ENCODE measurements at regions not wholly inside any gene's neighbourhood (a gene's known extent, or its start where the extent isn't known, plus 50 kb on each side); places are given as distances from the start of the nearest gene placed in this dataset.
A peak's percentile ranks its signal among the peaks of the same experiment; 100 is the strongest.
"Not testable (repeated sequence)": the region's sequence is repeated elsewhere in the genome, so short reads cannot be mapped to it uniquely, and the experiment has no call there.

DNA sequence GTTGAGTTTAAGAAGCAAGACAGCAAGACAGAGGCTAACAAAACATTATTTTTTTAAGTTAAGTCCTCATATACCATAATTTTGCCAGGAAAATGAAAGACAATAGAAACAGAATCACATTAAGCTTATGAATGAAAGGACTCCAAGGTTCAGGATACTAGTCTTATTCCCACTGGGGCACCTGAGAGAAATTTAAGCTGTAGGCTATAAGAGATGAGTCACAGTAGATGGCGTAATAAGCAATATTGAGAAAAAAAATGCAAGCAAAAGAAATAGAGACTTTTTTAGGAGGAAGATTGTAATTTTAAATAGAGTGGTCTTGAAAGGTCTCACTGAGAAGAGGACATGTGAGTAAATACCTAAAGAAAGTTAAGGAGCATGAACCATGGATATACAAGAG, 57.1 kb upstream of the KIF2B start:
- no peak overlapping the region for H3K27ac ChIP-seq
- intact Hi-C loops (cut with DNase I; ENCODE audit: low total_unique reads) (no loop called here), in situ Hi-C loops (cut with MboI; ENCODE audit: low sequenced_read_pairs in 4 of 4) (no loop called here)
- no peak for DNase-seq
- no peaks in the 10 kb centered on the region for H3K9me3 ChIP-seq
- ATAC-seq, result no peak
- no peaks in the 10 kb centered on the region for H3K36me3 ChIP-seq
- H3K4me1 ChIP-seq, result no peaks in the 10 kb centered on the region
- TF ChIP-seq, protein P1, sequence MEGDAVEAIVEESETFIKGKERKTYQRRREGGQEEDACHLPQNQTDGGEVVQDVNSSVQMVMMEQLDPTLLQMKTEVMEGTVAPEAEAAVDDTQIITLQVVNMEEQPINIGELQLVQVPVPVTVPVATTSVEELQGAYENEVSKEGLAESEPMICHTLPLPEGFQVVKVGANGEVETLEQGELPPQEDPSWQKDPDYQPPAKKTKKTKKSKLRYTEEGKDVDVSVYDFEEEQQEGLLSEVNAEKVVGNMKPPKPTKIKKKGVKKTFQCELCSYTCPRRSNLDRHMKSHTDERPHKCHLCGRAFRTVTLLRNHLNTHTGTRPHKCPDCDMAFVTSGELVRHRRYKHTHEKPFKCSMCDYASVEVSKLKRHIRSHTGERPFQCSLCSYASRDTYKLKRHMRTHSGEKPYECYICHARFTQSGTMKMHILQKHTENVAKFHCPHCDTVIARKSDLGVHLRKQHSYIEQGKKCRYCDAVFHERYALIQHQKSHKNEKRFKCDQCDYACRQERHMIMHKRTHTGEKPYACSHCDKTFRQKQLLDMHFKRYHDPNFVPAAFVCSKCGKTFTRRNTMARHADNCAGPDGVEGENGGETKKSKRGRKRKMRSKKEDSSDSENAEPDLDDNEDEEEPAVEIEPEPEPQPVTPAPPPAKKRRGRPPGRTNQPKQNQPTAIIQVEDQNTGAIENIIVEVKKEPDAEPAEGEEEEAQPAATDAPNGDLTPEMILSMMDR (IDR thresholded peaks at IDR 0.05 in 4 of 5, conservative IDR thresholded peaks at IDR 0.05 in 1 of 5), result no peak
- TF ChIP-seq POLR2A (IDR thresholded peaks at IDR 0.05), result no peak
- H3K4me3 ChIP-seq, result no peak overlapping the region
- H3K27me3 ChIP-seq, result no peaks in the 10 kb centered on the region

- no peak for DNase-seq
- Histone ChIP-seq H3K9me3 (no peaks in the 10 kb centered on the region), H3K27me3 (no peaks in the 10 kb centered on the region), H3K4me1 (no peaks in the 10 kb centered on the region), H3K36me3 (no peaks in the 10 kb centered on the region), H3K27ac (no peak overlapping the region), H3K4me3 (no peak overlapping the region)
- no peak for ATAC-seq
- intact Hi-C loops (cut with DNase I; ENCODE audit: low total_unique reads) (no loop called here), in situ Hi-C loops (cut with MboI; ENCODE audit: low sequenced_read_pairs in 4 of 4) (no loop called here)
- no peak for TF ChIP-seq POLR2A (IDR thresholded peaks at IDR 0.05)
- TF ChIP-seq, protein P1 (IDR thresholded peaks at IDR 0.05 in 4 of 5, conservative IDR thresholded peaks at IDR 0.05 in 1 of 5), result no peak
Observed at GRCh38 chr17:53765129-53765528, 57.6 kb upstream of the KIF2B start.

- in situ Hi-C loops (cut with MboI; ENCODE audit: low sequenced_read_pairs in 4 of 4) (no loop called here), intact Hi-C loops (cut with DNase I; ENCODE audit: low total_unique reads) (no loop called here)
- no peaks in the 10 kb centered on the region for H3K4me1 ChIP-seq
- no peaks in the 10 kb centered on the region for H3K27me3 ChIP-seq
- DNase-seq, result no peak
- H3K9me3 ChIP-seq, result peaks cover 0 to 4% (median 0%) of the 10 kb centered on the region in 3 donors
- H3K36me3 ChIP-seq, result no peaks in the 10 kb centered on the region
- H3K27ac ChIP-seq, result no peak overlapping the region
- ATAC-seq, result no peak
- TF ChIP-seq, protein P1 (IDR thresholded peaks at IDR 0.05 in 4 of 5, conservative IDR thresholded peaks at IDR 0.05 in 1 of 5), result no peak
- TF ChIP-seq POLR2A (IDR thresholded peaks at IDR 0.05), result no peak
- H3K4me3 ChIP-seq, result no peak overlapping the region
Observed at GRCh38 chr17:53757559-53757958, 65.2 kb upstream of the KIF2B start.

DNA sequence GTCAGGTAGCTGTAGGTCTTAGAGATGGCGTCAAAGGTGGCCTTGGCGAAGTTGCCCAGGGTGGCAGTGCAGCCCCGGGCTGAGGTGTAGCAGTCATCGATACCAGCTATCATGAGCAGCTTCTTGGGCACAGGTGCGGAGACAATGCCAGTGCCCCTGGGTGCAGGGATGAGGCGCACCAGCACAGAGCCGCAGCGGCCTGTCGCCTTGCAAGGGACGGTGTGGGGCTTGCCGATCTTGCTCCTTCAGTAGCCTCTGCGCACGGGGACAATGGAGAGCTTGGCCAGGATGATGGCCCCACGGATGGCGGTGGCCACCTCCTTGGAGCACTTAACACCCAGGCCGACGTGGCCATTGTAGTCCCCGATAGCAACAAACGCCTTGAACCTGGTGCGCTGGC, 65.6 kb upstream of the KIF2B start:
- not testable (repeated sequence) for DNase-seq

GRCh38 chr17:53749178-53749577, 73.5 kb upstream of the KIF2B start:
- TF ChIP-seq, protein P1 (IDR thresholded peaks at IDR 0.05 in 4 of 5, conservative IDR thresholded peaks at IDR 0.05 in 1 of 5), result no peak
- no peak for TF ChIP-seq POLR2A (IDR thresholded peaks at IDR 0.05)
- peak in 1 of 2 donors; percentile 66 for ATAC-seq
- intact Hi-C loops (cut with DNase I; ENCODE audit: low total_unique reads), result no loop called here

More for the DNA sequence above, 65.6 kb upstream of the KIF2B start:
- intact Hi-C loops (cut with DNase I; ENCODE audit: low total_unique reads); H3K27ac ChIP-seq; H3K9me3 ChIP-seq; H3K27me3 ChIP-seq; ATAC-seq; in situ Hi-C loops (cut with MboI; ENCODE audit: low sequenced_read_pairs in 4 of 4); H3K4me3 ChIP-seq; H3K36me3 ChIP-seq; H3K4me1 ChIP-seq: not testable (repeated sequence)

DNA sequence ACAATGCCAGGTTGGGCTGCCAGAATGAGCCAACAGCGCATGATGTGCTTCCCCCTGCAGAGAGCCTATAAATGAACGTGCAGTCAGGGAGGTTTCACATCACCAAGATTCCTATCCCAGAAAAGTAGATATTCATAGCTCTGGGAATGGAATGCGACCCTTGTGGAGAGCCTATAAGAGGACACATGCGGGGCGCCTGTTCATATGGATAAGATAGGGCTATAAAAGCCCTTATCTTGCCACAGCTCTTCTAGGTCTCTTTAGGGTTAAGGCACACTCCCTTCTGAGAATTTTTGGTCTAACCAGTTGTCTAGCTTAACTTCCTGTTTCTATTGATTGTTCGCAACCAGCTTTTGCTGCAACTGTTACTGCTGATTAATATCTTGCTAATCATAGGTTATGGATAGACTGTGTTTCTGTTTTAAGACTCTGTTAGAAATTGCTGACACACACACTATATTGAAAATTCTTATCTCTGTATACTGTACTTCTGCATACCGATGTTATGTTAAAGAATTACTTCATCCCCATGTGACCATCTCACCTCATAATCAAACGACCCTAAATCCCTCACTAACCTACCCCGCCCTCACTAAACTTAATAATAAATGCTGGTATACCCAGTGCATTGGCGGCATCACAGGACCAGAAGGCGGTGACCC, 74.4 kb upstream of the KIF2B start:
- H3K4me3 ChIP-seq; DNase-seq; in situ Hi-C loops (cut with MboI; ENCODE audit: low sequenced_read_pairs in 4 of 4); H3K9me3 ChIP-seq; ATAC-seq; H3K4me1 ChIP-seq; intact Hi-C loops (cut with DNase I; ENCODE audit: low total_unique reads); H3K27ac ChIP-seq; H3K27me3 ChIP-seq; H3K36me3 ChIP-seq: not testable (repeated sequence)

More at GRCh38 chr17:53749178-53749577, 73.5 kb upstream of the KIF2B start:
- Histone ChIP-seq H3K4me3 (no peak overlapping the region), H3K27me3 (no peaks in the 10 kb centered on the region), H3K36me3 (no peaks in the 10 kb centered on the region), H3K9me3 (peaks cover 0 to 4% (median 0%) of the 10 kb centered on the region in 3 donors), H3K27ac (no peak overlapping the region), H3K4me1 (no peaks in the 10 kb centered on the region)
- in situ Hi-C loops (cut with MboI; ENCODE audit: low sequenced_read_pairs in 4 of 4), result no loop called here
- peak in 1 of 2 donors; percentile 16 for DNase-seq
